ENCODE measurements at regions not wholly inside any gene's neighbourhood (a gene's known extent, or its start where the extent isn't known, plus 50 kb on each side); places are given as distances from the start of the nearest gene placed in this dataset.

- H3K14ac ChIP-seq (ENCODE audit: low read length), result no peak overlapping the region
- no peak overlapping the region for H2AFZ ChIP-seq (ENCODE audit: low read length)
- no peak overlapping the region for H3K4ac ChIP-seq (ENCODE audit: low read length)
- no peak overlapping the region for H3K27ac ChIP-seq (replicated peaks; ENCODE audit: low read length)
- H2BK15ac ChIP-seq (ENCODE audit: low read length), result no peak overlapping the region
- H4K91ac ChIP-seq (ENCODE audit: low read depth, low read length, poor library complexity), result no peak overlapping the region
- no peak overlapping the region for H3K23ac ChIP-seq (ENCODE audit: low read depth, low read length, poor library complexity)
- no peak overlapping the region for H3K4me2 ChIP-seq (ENCODE audit: insufficient read depth, low read length, poor library complexity, severe bottlenecking)
- no peak overlapping the region for H2AK5ac ChIP-seq (ENCODE audit: low read depth, low read length)
- H2BK120ac ChIP-seq (ENCODE audit: low read depth, low read length), result no peak overlapping the region
- H3K4me1 ChIP-seq (ENCODE audit: control insufficient read depth in 2 of 2, insufficient read depth in 1 of 2, low read depth in 1 of 2, low read length in 2 of 2), result no peaks in the 10 kb centered on the region
- WGBS, 2 donors (ENCODE audit: extremely low coverage in 2 of 2, insufficient read length in 2 of 2, insufficient replicate concordance in 1 of 2), result no CpG with 5 or more reads among the region's 1 CpG
- no peak overlapping the region for H3K9ac ChIP-seq (ENCODE audit: low read depth, low read length, poor library complexity)
- no peak for DNase-seq (ENCODE audit: low spot score)
- H3K18ac ChIP-seq (ENCODE audit: low read length), result no peak overlapping the region
- no peaks in the 10 kb centered on the region for H3K9me3 ChIP-seq (replicated peaks in 1 of 2; ENCODE audit: control insufficient read depth in 2 of 2, insufficient read depth in 1 of 2, low read depth in 1 of 2, low read length in 2 of 2)
- H3K79me1 ChIP-seq (ENCODE audit: low read depth, low read length), result no peaks in the 10 kb centered on the region
- H4K8ac ChIP-seq (ENCODE audit: low read depth, low read length), result no peak overlapping the region
- no peaks in the 10 kb centered on the region for H3K36me3 ChIP-seq (replicated peaks in 1 of 2; ENCODE audit: control insufficient read depth in 2 of 2, insufficient read depth in 2 of 2, low read length in 2 of 2)
- no peaks in the 10 kb centered on the region for H3K27me3 ChIP-seq (ENCODE audit: control insufficient read depth in 3 of 3, insufficient read depth in 3 of 3, low read depth in 1 of 3, low read length in 3 of 3)
- H2BK12ac ChIP-seq (ENCODE audit: low read length), result no peak overlapping the region
- H3K4me3 ChIP-seq (ENCODE audit: low read length in 2 of 2), result no peak overlapping the region
- no peak overlapping the region for H2BK5ac ChIP-seq (ENCODE audit: low read length)
Measured at GRCh38 chr3:22714749-22715148, 488.4 kb upstream of the UBE2E2 start.

GRCh38 chr3:22720596-22720995 lies 482.5 kb upstream of the UBE2E2 start:
- Histone ChIP-seq H3K27ac (replicated peaks; ENCODE audit: low read length) (no peak overlapping the region), H3K4me3 (ENCODE audit: low read length in 2 of 2) (no peak overlapping the region), H3K14ac (ENCODE audit: low read length) (no peak overlapping the region), H2BK5ac (ENCODE audit: low read length) (no peak overlapping the region), H4K91ac (ENCODE audit: low read depth, low read length, poor library complexity) (no peak overlapping the region), H2AFZ (ENCODE audit: low read length) (no peak overlapping the region), H3K4me1 (ENCODE audit: control insufficient read depth in 2 of 2, insufficient read depth in 1 of 2, low read depth in 1 of 2, low read length in 2 of 2) (no peaks in the 10 kb centered on the region), H2BK15ac (ENCODE audit: low read length) (no peak overlapping the region), H2BK12ac (ENCODE audit: low read length) (no peak overlapping the region), H3K36me3 (replicated peaks in 1 of 2; ENCODE audit: control insufficient read depth in 2 of 2, insufficient read depth in 2 of 2, low read length in 2 of 2) (no peaks in the 10 kb centered on the region), H2AK5ac (ENCODE audit: low read depth, low read length) (no peak overlapping the region), H3K79me1 (ENCODE audit: low read depth, low read length) (no peaks in the 10 kb centered on the region), H3K4ac (ENCODE audit: low read length) (no peak overlapping the region), H3K9ac (ENCODE audit: low read depth, low read length, poor library complexity) (no peak overlapping the region), H3K27me3 (ENCODE audit: control insufficient read depth in 3 of 3, insufficient read depth in 3 of 3, low read depth in 1 of 3, low read length in 3 of 3) (no peaks in the 10 kb centered on the region), H3K23ac (ENCODE audit: low read depth, low read length, poor library complexity) (no peak overlapping the region), H2BK120ac (ENCODE audit: low read depth, low read length) (no peak overlapping the region), H3K18ac (ENCODE audit: low read length) (no peak overlapping the region), H3K4me2 (ENCODE audit: insufficient read depth, low read length, poor library complexity, severe bottlenecking) (no peak overlapping the region), H3K9me3 (replicated peaks in 1 of 2; ENCODE audit: control insufficient read depth in 2 of 2, insufficient read depth in 1 of 2, low read depth in 1 of 2, low read length in 2 of 2) (no peaks in the 10 kb centered on the region), H4K8ac (ENCODE audit: low read depth, low read length) (no peak overlapping the region)
- no CpG with 5 or more reads among the region's 1 CpG for WGBS, 2 donors (ENCODE audit: extremely low coverage in 2 of 2, insufficient read length in 2 of 2, insufficient replicate concordance in 1 of 2)
- no peak for DNase-seq (ENCODE audit: low spot score)

- Histone ChIP-seq H3K27me3 (ENCODE audit: control insufficient read depth in 3 of 3, insufficient read depth in 3 of 3, low read depth in 1 of 3, low read length in 3 of 3) (no peaks in the 10 kb centered on the region), H2AFZ (ENCODE audit: low read length) (no peak overlapping the region), H3K4ac (ENCODE audit: low read length) (no peak overlapping the region), H4K8ac (ENCODE audit: low read depth, low read length) (no peak overlapping the region), H3K4me3 (ENCODE audit: low read length in 2 of 2) (no peak overlapping the region), H3K23ac (ENCODE audit: low read depth, low read length, poor library complexity) (no peak overlapping the region), H3K79me1 (ENCODE audit: low read depth, low read length) (no peaks in the 10 kb centered on the region), H3K18ac (ENCODE audit: low read length) (no peak overlapping the region), H3K4me1 (ENCODE audit: control insufficient read depth in 2 of 2, insufficient read depth in 1 of 2, low read depth in 1 of 2, low read length in 2 of 2) (peaks cover 0 to 5% of the 10 kb centered on the region in 2 donors), H3K9me3 (replicated peaks in 1 of 2; ENCODE audit: control insufficient read depth in 2 of 2, insufficient read depth in 1 of 2, low read depth in 1 of 2, low read length in 2 of 2) (no peaks in the 10 kb centered on the region), H3K9ac (ENCODE audit: low read depth, low read length, poor library complexity) (no peak overlapping the region), H3K36me3 (replicated peaks in 1 of 2; ENCODE audit: control insufficient read depth in 2 of 2, insufficient read depth in 2 of 2, low read length in 2 of 2) (no peaks in the 10 kb centered on the region), H3K27ac (replicated peaks; ENCODE audit: low read length) (no peak overlapping the region), H3K4me2 (ENCODE audit: insufficient read depth, low read length, poor library complexity, severe bottlenecking) (no peak overlapping the region), H4K91ac (ENCODE audit: low read depth, low read length, poor library complexity) (no peak overlapping the region), H2BK15ac (ENCODE audit: low read length) (no peak overlapping the region), H2AK5ac (ENCODE audit: low read depth, low read length) (no peak overlapping the region), H2BK120ac (ENCODE audit: low read depth, low read length) (no peak overlapping the region), H3K14ac (ENCODE audit: low read length) (no peak overlapping the region), H2BK12ac (ENCODE audit: low read length) (no peak overlapping the region), H2BK5ac (ENCODE audit: low read length) (no peak overlapping the region)
- no peak for DNase-seq (ENCODE audit: low spot score)
Measured at GRCh38 chr3:22724420-22724819, 478.7 kb upstream of the UBE2E2 start.

- no peaks in the 10 kb centered on the region for H3K79me1 ChIP-seq (ENCODE audit: low read depth, low read length)
- H3K4me1 ChIP-seq (ENCODE audit: control insufficient read depth in 2 of 2, insufficient read depth in 1 of 2, low read depth in 1 of 2, low read length in 2 of 2), result peaks cover 0 to 5% of the 10 kb centered on the region in 2 donors
- H2BK120ac ChIP-seq (ENCODE audit: low read depth, low read length), result no peak overlapping the region
- H2BK15ac ChIP-seq (ENCODE audit: low read length), result no peak overlapping the region
- H3K14ac ChIP-seq (ENCODE audit: low read length), result no peak overlapping the region
- WGBS, 2 donors (ENCODE audit: extremely low coverage in 2 of 2, insufficient read length in 2 of 2, insufficient replicate concordance in 1 of 2), result no CpG with 5 or more reads among the region's 1 CpG
- H3K18ac ChIP-seq (ENCODE audit: low read length), result no peak overlapping the region
- no peaks in the 10 kb centered on the region for H3K9me3 ChIP-seq (replicated peaks in 1 of 2; ENCODE audit: control insufficient read depth in 2 of 2, insufficient read depth in 1 of 2, low read depth in 1 of 2, low read length in 2 of 2)
- H4K91ac ChIP-seq (ENCODE audit: low read depth, low read length, poor library complexity), result no peak overlapping the region
- no peaks in the 10 kb centered on the region for H3K36me3 ChIP-seq (replicated peaks in 1 of 2; ENCODE audit: control insufficient read depth in 2 of 2, insufficient read depth in 2 of 2, low read length in 2 of 2)
- H3K9ac ChIP-seq (ENCODE audit: low read depth, low read length, poor library complexity), result no peak overlapping the region
- no peak overlapping the region for H3K23ac ChIP-seq (ENCODE audit: low read depth, low read length, poor library complexity)
- no peak overlapping the region for H3K4me3 ChIP-seq (ENCODE audit: low read length in 2 of 2)
- H3K27me3 ChIP-seq (ENCODE audit: control insufficient read depth in 3 of 3, insufficient read depth in 3 of 3, low read depth in 1 of 3, low read length in 3 of 3), result no peaks in the 10 kb centered on the region
- no peak overlapping the region for H3K27ac ChIP-seq (replicated peaks; ENCODE audit: low read length)
- H3K4me2 ChIP-seq (ENCODE audit: insufficient read depth, low read length, poor library complexity, severe bottlenecking), result no peak overlapping the region
- H3K4ac ChIP-seq (ENCODE audit: low read length), result no peak overlapping the region
- H2AFZ ChIP-seq (ENCODE audit: low read length), result no peak overlapping the region
- no peak for DNase-seq (ENCODE audit: low spot score)
- H2BK12ac ChIP-seq (ENCODE audit: low read length), result no peak overlapping the region
- no peak overlapping the region for H4K8ac ChIP-seq (ENCODE audit: low read depth, low read length)
- H2BK5ac ChIP-seq (ENCODE audit: low read length), result no peak overlapping the region
- H2AK5ac ChIP-seq (ENCODE audit: low read depth, low read length), result no peak overlapping the region
Measured at GRCh38 chr3:22728406-22728805, 474.7 kb upstream of the UBE2E2 start.
